H9 (cell line): ENCODE measurements at regions not wholly inside any gene's neighbourhood (a gene's known extent, or its start where the extent isn't known, plus 50 kb on each side); places are given as distances from the start of the nearest gene placed in this dataset.

Source experiments
- DNase-seq: peaks from one replicate; pipeline ENCODE4 v3.0.0-alpha.2; 2017
- H2AFZ ChIP-seq: one replicate; pipeline ENCODE4 v1.6.1; 2013; ENCODE audit warnings: mild to moderate bottlenecking, low read length, control low read depth, moderate library complexity
- H2AK5ac ChIP-seq: 2 replicates; pipeline ENCODE4 v1.6.1; 2013; ENCODE audit warnings: low read length, control low read depth, mixed read lengths; ENCODE audit not compliant: insufficient read length
- H2BK120ac ChIP-seq: one replicate; pipeline ENCODE4 v1.6.1; 2013; ENCODE audit warnings: low read depth, mild to moderate bottlenecking, low read length, control low read depth, inconsistent platforms; ENCODE audit not compliant: poor library complexity, severe bottlenecking
- H2BK12ac ChIP-seq: 2 replicates; pipeline ENCODE4 v1.6.1; 2013; ENCODE audit warnings: low read length, control low read depth, mixed read lengths, low read depth; ENCODE audit not compliant: insufficient read length
- H2BK15ac ChIP-seq: 2 replicates; pipeline ENCODE4 v1.6.1; 2013; ENCODE audit warnings: low read depth, low read length, control low read depth
- H2BK20ac ChIP-seq: one replicate; pipeline ENCODE4 v1.6.1; 2013; ENCODE audit warnings: low read depth, mild to moderate bottlenecking, low read length, control low read depth, inconsistent platforms; ENCODE audit not compliant: poor library complexity, severe bottlenecking
- H2BK5ac ChIP-seq: 2 replicates; pipeline ENCODE4 v1.6.1; 2013; ENCODE audit warnings: low read length, control low read depth, mixed read lengths; ENCODE audit not compliant: insufficient read length
- H3K14ac ChIP-seq: 2 replicates; pipeline ENCODE4 v1.6.1; 2013; ENCODE audit warnings: low read length, control low read depth; ENCODE audit not compliant: insufficient read depth
- H3K18ac ChIP-seq: 2 replicates; pipeline ENCODE4 v1.6.1; 2013; ENCODE audit warnings: low read depth, mild to moderate bottlenecking, mixed read lengths, low read length, control low read depth; ENCODE audit not compliant: insufficient read length
- H3K23ac ChIP-seq: 2 replicates; pipeline ENCODE4 v1.6.1; 2013; ENCODE audit warnings: low read length, control low read depth, mixed read lengths, low read depth; ENCODE audit not compliant: insufficient read length
- H3K23me2 ChIP-seq: 2 replicates; pipeline ENCODE4 v1.6.1; 2013; ENCODE audit warnings: low read depth, mild to moderate bottlenecking, mixed read lengths, low read length, control low read depth; ENCODE audit not compliant: insufficient read length, poor library complexity, severe bottlenecking
- H3K27ac ChIP-seq: 2 replicates; pipeline ENCODE4 v1.5.1; 2013; ENCODE audit warnings: low read length, control low read depth, mixed read lengths, low read depth; ENCODE audit not compliant: insufficient read length
- H3K27me3 ChIP-seq: 2 replicates; pipeline ENCODE4 v1.6.1; 2013; ENCODE audit warnings: low read length, control low read depth, inconsistent platforms; ENCODE audit not compliant: insufficient read depth
- H3K4ac ChIP-seq: 2 replicates; pipeline ENCODE4 v1.6.1; 2013; ENCODE audit warnings: low read depth, mild to moderate bottlenecking, control low read depth, inconsistent platforms, low read length, moderate library complexity
- H3K4me1 ChIP-seq: 2 replicates; pipeline ENCODE4 v1.6.1; 2013; ENCODE audit warnings: low read length, control low read depth, inconsistent platforms; ENCODE audit not compliant: insufficient read depth
- H3K4me2 ChIP-seq: 2 replicates; pipeline ENCODE4 v1.6.1; 2013; ENCODE audit warnings: low read length, control low read depth, mixed read lengths; ENCODE audit not compliant: insufficient read length, insufficient read depth
- H3K56ac ChIP-seq: 2 replicates; pipeline ENCODE4 v1.6.1; 2013; ENCODE audit warnings: low read depth, mild to moderate bottlenecking, mixed read lengths, low read length, control low read depth; ENCODE audit not compliant: insufficient read length
- H3K79me1 ChIP-seq: 2 replicates; pipeline ENCODE4 v1.6.1; 2013; ENCODE audit warnings: low read depth, mild to moderate bottlenecking, moderate library complexity, low read length, control low read depth, inconsistent platforms; ENCODE audit not compliant: insufficient read depth, poor library complexity, severe bottlenecking
- H3K79me2 ChIP-seq: 2 replicates; pipeline ENCODE4 v1.6.1; 2013; ENCODE audit warnings: low read length, control low read depth, inconsistent platforms; ENCODE audit not compliant: insufficient read depth
- H3K9ac ChIP-seq: 2 replicates; pipeline ENCODE4 v1.6.1; 2013; ENCODE audit warnings: low read length, control low read depth, mixed read lengths; ENCODE audit not compliant: insufficient read length; ENCODE audit errors: extremely low read depth
- H3K9me3 ChIP-seq: one replicate; pipeline ENCODE4 v1.6.1; 2013; ENCODE audit warnings: low read depth, low read length, inconsistent platforms; ENCODE audit not compliant: control insufficient read depth
- H3T11ph ChIP-seq: one replicate; pipeline ENCODE4 v1.6.1; 2013; ENCODE audit warnings: mild to moderate bottlenecking, low read length, control low read depth, inconsistent platforms
- H4K20me1 ChIP-seq: one replicate; pipeline ENCODE4 v1.6.1; 2013; ENCODE audit not compliant: control insufficient read depth, insufficient read length, insufficient read depth
- H4K5ac ChIP-seq: 2 replicates; pipeline ENCODE4 v1.6.1; 2013; ENCODE audit warnings: low read depth, mild to moderate bottlenecking, mixed read lengths, low read length, control low read depth; ENCODE audit not compliant: insufficient read length
- H4K8ac ChIP-seq: replicated peaks from 2 replicates; pipeline ENCODE4 v1.6.1; 2013; ENCODE audit warnings: low read length, control low read depth, mixed read lengths, low read depth; ENCODE audit not compliant: insufficient read length
- H4K91ac ChIP-seq: 2 replicates; pipeline ENCODE4 v1.6.1; 2013; ENCODE audit warnings: low read depth, mild to moderate bottlenecking, moderate library complexity, mixed read lengths, low read length, control low read depth; ENCODE audit not compliant: insufficient read length
- H3K27ac Mint-ChIP-seq, 3 experiments: 2 replicates in 2 of 3; 3 replicates in 1 of 3; pipeline ENCODE4 v1.8.0; 2020 to 2021; ENCODE audit warnings: mixed read lengths in 3 of 3, mild to moderate bottlenecking in 1 of 3, moderate library complexity in 1 of 3
- H3K27me3 Mint-ChIP-seq: 2 replicates; pipeline ENCODE4 v1.8.0; 2021; ENCODE audit warnings: low read depth, mild to moderate bottlenecking, moderate library complexity, mixed read lengths
- H3K36me3 Mint-ChIP-seq, 3 experiments: 2 replicates in 2 of 3; 3 replicates in 1 of 3; pipeline ENCODE4 v1.8.0; 2020 to 2021; ENCODE audit warnings: low read depth in 3 of 3, mixed read lengths in 3 of 3; ENCODE audit not compliant: insufficient read depth in 1 of 3
- H3K4me1 Mint-ChIP-seq, 2 experiments: 2 replicates each; pipeline ENCODE4 v1.8.0; 2020; ENCODE audit warnings: mixed read lengths in 2 of 2
- H3K4me3 Mint-ChIP-seq, 2 experiments: 2 replicates in 1 of 2; 3 replicates in 1 of 2; pipeline ENCODE4 v1.8.0; 2020 to 2021; ENCODE audit warnings: mild to moderate bottlenecking in 2 of 2, mixed read lengths in 2 of 2, moderate library complexity in 1 of 2
- H3K9me3 Mint-ChIP-seq, 2 experiments: 2 replicates in 1 of 2; 3 replicates in 1 of 2; pipeline ENCODE4 v1.8.0; 2020; ENCODE audit warnings: mild to moderate bottlenecking in 2 of 2, mixed read lengths in 2 of 2, moderate library complexity in 1 of 2
- TF ChIP-seq, protein P1 (sequence below): fragments of 200-600 bp; sonication (generic); conservative IDR thresholded peaks from 3 replicates; pipeline ENCODE4 v1.8.0; 2021; ENCODE audit warnings: antibody characterized with exemption, mild to moderate bottlenecking

- no peaks in the 10 kb centered on the region for H3K9me3 Mint-ChIP-seq
- no peak for DNase-seq
Observed at GRCh38 chr1:80278936-80279335, 1272.4 kb upstream of the ADGRL4 start.

More at GRCh38 chr1:80278936-80279335, 1272.4 kb upstream of the ADGRL4 start:
- Histone ChIP-seq H2AFZ (no peak overlapping the region), H3K9me3 (no peaks in the 10 kb centered on the region), H3K79me2 (no peaks in the 10 kb centered on the region), H3K23me2 (no peaks in the 10 kb centered on the region), H3K56ac (no peak overlapping the region), H3K18ac (no peak overlapping the region), H2BK5ac (no peak overlapping the region), H4K20me1 (no peaks in the 10 kb centered on the region), H3K27me3 (no peaks in the 10 kb centered on the region), H3K4ac (no peak overlapping the region), H3K9ac (no peak overlapping the region), H2BK12ac (no peak overlapping the region), H2BK120ac (no peak overlapping the region), H3K4me1 (peaks cover 3% of the 10 kb centered on the region; the same call in 1 of the 2 replicates), H3K14ac (no peak overlapping the region), H3K4me2 (no peak overlapping the region), H3K79me1 (no peaks in the 10 kb centered on the region), H3T11ph (no peak overlapping the region), H4K91ac (no peak overlapping the region), H4K5ac (no peak overlapping the region), H4K8ac (no peak overlapping the region), H3K27ac (no peak overlapping the region), H2BK20ac (no peak overlapping the region), H3K23ac (no peak overlapping the region), H2AK5ac (no peak overlapping the region), H2BK15ac (no peak overlapping the region)
- no peak overlapping the region for H3K4me3 Mint-ChIP-seq
- no peaks in the 10 kb centered on the region for H3K36me3 Mint-ChIP-seq
- TF ChIP-seq, protein P1, sequence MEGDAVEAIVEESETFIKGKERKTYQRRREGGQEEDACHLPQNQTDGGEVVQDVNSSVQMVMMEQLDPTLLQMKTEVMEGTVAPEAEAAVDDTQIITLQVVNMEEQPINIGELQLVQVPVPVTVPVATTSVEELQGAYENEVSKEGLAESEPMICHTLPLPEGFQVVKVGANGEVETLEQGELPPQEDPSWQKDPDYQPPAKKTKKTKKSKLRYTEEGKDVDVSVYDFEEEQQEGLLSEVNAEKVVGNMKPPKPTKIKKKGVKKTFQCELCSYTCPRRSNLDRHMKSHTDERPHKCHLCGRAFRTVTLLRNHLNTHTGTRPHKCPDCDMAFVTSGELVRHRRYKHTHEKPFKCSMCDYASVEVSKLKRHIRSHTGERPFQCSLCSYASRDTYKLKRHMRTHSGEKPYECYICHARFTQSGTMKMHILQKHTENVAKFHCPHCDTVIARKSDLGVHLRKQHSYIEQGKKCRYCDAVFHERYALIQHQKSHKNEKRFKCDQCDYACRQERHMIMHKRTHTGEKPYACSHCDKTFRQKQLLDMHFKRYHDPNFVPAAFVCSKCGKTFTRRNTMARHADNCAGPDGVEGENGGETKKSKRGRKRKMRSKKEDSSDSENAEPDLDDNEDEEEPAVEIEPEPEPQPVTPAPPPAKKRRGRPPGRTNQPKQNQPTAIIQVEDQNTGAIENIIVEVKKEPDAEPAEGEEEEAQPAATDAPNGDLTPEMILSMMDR = no peak
- H3K4me1 Mint-ChIP-seq = peaks cover 5 to 7% of the 10 kb centered on the region in 2 experiments
- H3K27me3 Mint-ChIP-seq = no peaks in the 10 kb centered on the region; the same call in 1 of the 2 replicates
- H3K27ac Mint-ChIP-seq = no peak overlapping the region
